ENCODE measurements at regions not wholly inside any gene's neighbourhood (a gene's known extent, or its start where the extent isn't known, plus 50 kb on each side); places are given as distances from the start of the nearest gene placed in this dataset.

- TF ChIP-seq POLR2A (IDR thresholded peaks at IDR 0.05): no peak
- TF ChIP-seq CTCF (IDR thresholded peaks at IDR 0.05): no peak
- TF ChIP-seq EP300 (IDR thresholded peaks at IDR 0.05): no peak
Measured at GRCh38 chr13:22014469-22014868, 343.6 kb downstream of the FGF9 start.

All from gastroesophageal sphincter (tissue), 3 donors.